Erythroblast (primary cell): ENCODE measurements at regions not wholly inside any gene's neighbourhood (a gene's known extent, or its start where the extent isn't known, plus 50 kb on each side); places are given as distances from the start of the nearest gene placed in this dataset.

Experiments used
- GATA1 ChIP-seq: IDR thresholded peaks from 2 replicates; pipeline ENCODE4 v1.6.1; 2011; ENCODE audit warnings: low read depth, mild to moderate bottlenecking, control low read depth, low read length, moderate library complexity
- POLR2A ChIP-seq: IDR thresholded peaks from 2 replicates; pipeline ENCODE4 v1.6.1; 2011; ENCODE audit warnings: mild to moderate bottlenecking, low read length

DNA sequence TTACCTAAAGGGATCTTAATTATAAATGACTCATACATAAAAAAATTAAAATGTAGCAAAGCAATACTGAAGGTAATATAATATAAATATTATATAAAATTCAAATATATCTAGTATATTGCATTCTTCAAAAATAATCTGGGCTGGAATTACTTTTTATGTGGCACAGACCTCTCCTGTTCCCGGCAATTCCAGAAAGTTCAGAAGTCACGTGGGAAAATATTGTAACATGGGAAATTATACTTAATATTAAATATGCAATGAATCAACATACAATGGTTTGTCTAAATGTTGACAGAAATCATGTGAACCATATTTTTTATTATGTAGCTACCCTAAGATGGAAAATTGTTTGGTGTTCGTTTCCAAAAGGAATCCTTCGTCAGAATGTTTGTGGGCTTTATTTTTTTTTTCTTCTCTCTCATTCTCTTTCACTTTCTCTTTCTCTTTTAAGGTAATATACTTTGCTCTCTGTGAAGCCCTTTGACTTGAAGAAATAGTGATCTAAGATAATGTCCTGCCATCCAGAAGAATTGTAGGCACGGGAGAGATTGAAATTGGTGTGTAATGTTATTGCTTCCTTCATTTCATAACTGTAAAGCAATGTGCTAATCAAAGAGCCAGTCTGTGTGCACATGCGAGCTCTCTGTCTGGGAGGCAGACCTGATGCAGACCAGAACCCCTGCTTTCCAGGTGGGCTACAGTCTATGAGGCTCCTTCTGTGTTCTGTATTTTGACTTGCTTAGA is 559.4 kb downstream of the NR2F2 start:
- TF ChIP-seq POLR2A (no peak), GATA1 (no peak)
